ENCODE measurements at regions not wholly inside any gene's neighbourhood (a gene's known extent, or its start where the extent isn't known, plus 50 kb on each side); places are given as distances from the start of the nearest gene placed in this dataset.

GRCh38 chr14:45619831-45620230 is 366.8 kb upstream of the MIS18BP1 start:
- TF ChIP-seq CTCF (IDR thresholded peaks at IDR 0.05; ENCODE audit: low read length), result no peak
- TF ChIP-seq EZH2 (optimal IDR thresholded peaks at IDR 0.05; ENCODE audit: low read depth, low read length), result no peak
- TF ChIP-seq EZH2phosphoT487 (IDR thresholded peaks at IDR 0.05; ENCODE audit: low read length), result no peak

GRCh38 chr14:45610318-45610717 is 357.3 kb upstream of the MIS18BP1 start:
- no peaks in the 10 kb centered on the region for H3K79me2 ChIP-seq (ENCODE audit: low read length)
- no peaks in the 10 kb centered on the region for H3K4me1 ChIP-seq (ENCODE audit: low read length)
- no peak overlapping the region for H3K4me2 ChIP-seq (ENCODE audit: low read depth, low read length)
- H3K4me3 ChIP-seq (ENCODE audit: low read length), result no peak overlapping the region
- H3K9me3 ChIP-seq (replicated peaks; ENCODE audit: insufficient read depth, low read length), result no peaks in the 10 kb centered on the region
- no peaks in the 10 kb centered on the region for H3K9me2 ChIP-seq (replicated peaks; ENCODE audit: insufficient read depth, low read length)
- no peak overlapping the region for H3K9ac ChIP-seq (ENCODE audit: low read length)
- no peak overlapping the region for H2AFZ ChIP-seq (ENCODE audit: low read length)
- H3K27me3 ChIP-seq (replicated peaks; ENCODE audit: insufficient read depth, low read length), result no peaks in the 10 kb centered on the region
- no peaks in the 10 kb centered on the region for H3K36me3 ChIP-seq (replicated peaks; ENCODE audit: insufficient read depth, low read length)
- H3F3A ChIP-seq (ENCODE audit: insufficient read depth, low read length), result no peaks in the 10 kb centered on the region
- DNase-seq, result no peak
- H4K20me1 ChIP-seq (ENCODE audit: insufficient read depth, low read length), result no peaks in the 10 kb centered on the region
- no peak overlapping the region for H3K27ac ChIP-seq (ENCODE audit: low read length)
- TF ChIP-seq EZH2phosphoT487 (IDR thresholded peaks at IDR 0.05; ENCODE audit: low read length) (no peak), CTCF (IDR thresholded peaks at IDR 0.05; ENCODE audit: low read length) (no peak), EZH2 (optimal IDR thresholded peaks at IDR 0.05; ENCODE audit: low read depth, low read length) (no peak)

More at GRCh38 chr14:45619831-45620230, 366.8 kb upstream of the MIS18BP1 start:
- H3K4me1 ChIP-seq (ENCODE audit: low read length), result no peaks in the 10 kb centered on the region
- no peaks in the 10 kb centered on the region for H3K79me2 ChIP-seq (ENCODE audit: low read length)
- H3K9me2 ChIP-seq (replicated peaks; ENCODE audit: insufficient read depth, low read length), result no peaks in the 10 kb centered on the region
- no peaks in the 10 kb centered on the region for H4K20me1 ChIP-seq (ENCODE audit: insufficient read depth, low read length)
- no peak overlapping the region for H3K4me2 ChIP-seq (ENCODE audit: low read depth, low read length)
- no peaks in the 10 kb centered on the region for H3K36me3 ChIP-seq (replicated peaks; ENCODE audit: insufficient read depth, low read length)
- no peaks in the 10 kb centered on the region for H3K27me3 ChIP-seq (replicated peaks; ENCODE audit: insufficient read depth, low read length)
- no peaks in the 10 kb centered on the region for H3F3A ChIP-seq (ENCODE audit: insufficient read depth, low read length)
- H3K27ac ChIP-seq (ENCODE audit: low read length), result no peak overlapping the region
- no peaks in the 10 kb centered on the region for H3K9me3 ChIP-seq (replicated peaks; ENCODE audit: insufficient read depth, low read length)
- DNase-seq, result no peak
- no peak overlapping the region for H3K4me3 ChIP-seq (ENCODE audit: low read length)
- no peak overlapping the region for H2AFZ ChIP-seq (ENCODE audit: low read length)
- no peak overlapping the region for H3K9ac ChIP-seq (ENCODE audit: low read length)

- Histone ChIP-seq H3K27me3 (replicated peaks; ENCODE audit: insufficient read depth, low read length) (no peaks in the 10 kb centered on the region), H3K9ac (ENCODE audit: low read length) (no peak overlapping the region), H2AFZ (ENCODE audit: low read length) (no peak overlapping the region), H3K4me2 (ENCODE audit: low read depth, low read length) (no peak overlapping the region), H3K27ac (ENCODE audit: low read length) (no peak overlapping the region), H3K79me2 (ENCODE audit: low read length) (no peaks in the 10 kb centered on the region), H3F3A (ENCODE audit: insufficient read depth, low read length) (no peaks in the 10 kb centered on the region), H3K4me1 (ENCODE audit: low read length) (no peaks in the 10 kb centered on the region), H3K9me2 (replicated peaks; ENCODE audit: insufficient read depth, low read length) (no peaks in the 10 kb centered on the region), H3K9me3 (replicated peaks; ENCODE audit: insufficient read depth, low read length) (no peaks in the 10 kb centered on the region), H4K20me1 (ENCODE audit: insufficient read depth, low read length) (no peaks in the 10 kb centered on the region), H3K36me3 (replicated peaks; ENCODE audit: insufficient read depth, low read length) (no peaks in the 10 kb centered on the region), H3K4me3 (ENCODE audit: low read length) (no peak overlapping the region)
- TF ChIP-seq EZH2phosphoT487 (IDR thresholded peaks at IDR 0.05; ENCODE audit: low read length) (no peak), CTCF (IDR thresholded peaks at IDR 0.05; ENCODE audit: low read length) (no peak), EZH2 (optimal IDR thresholded peaks at IDR 0.05; ENCODE audit: low read depth, low read length) (no peak)
- DNase-seq, result no peak
These were observed 334.1 kb upstream of the MIS18BP1 start for GRCh38 chr14:45587142-45587541.

Data from MM.1S (cell line).